ENCODE measurements at regions not wholly inside any gene's neighbourhood (a gene's known extent, or its start where the extent isn't known, plus 50 kb on each side); places are given as distances from the start of the nearest gene placed in this dataset.

DNA sequence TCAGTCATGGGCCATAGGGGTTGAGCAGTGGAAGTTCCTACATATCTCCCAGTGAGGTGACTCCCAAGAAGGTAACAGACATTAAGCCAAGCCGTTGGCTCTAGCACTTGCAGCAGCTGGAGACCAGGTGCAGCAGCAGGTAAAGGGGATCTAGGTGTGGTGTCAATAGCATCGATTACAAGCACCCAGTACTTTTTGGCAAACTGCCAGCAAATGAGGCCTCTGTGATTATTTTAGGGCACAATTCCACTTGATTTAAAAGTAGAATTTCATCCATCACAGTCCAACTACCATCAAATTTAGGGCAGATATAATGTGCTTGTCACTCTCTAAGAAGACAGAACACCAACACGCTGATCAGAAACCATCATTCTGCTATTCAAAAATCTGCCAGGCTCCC lies 224.1 kb upstream of the EGLN3 start:
- ATAC-seq (ENCODE audit: low read depth) (no peak), DNase-seq (no peak)
- Histone ChIP-seq H3K9ac (ENCODE audit: low read length) (no peak overlapping the region), H2AFZ (ENCODE audit: insufficient read depth, low read depth, low read length, poor library complexity, severe bottlenecking) (no peak overlapping the region), H3K4me2 (replicated peaks; ENCODE audit: low read depth, low read length, poor library complexity, severe bottlenecking) (no peak overlapping the region), H3K4me3 (ENCODE audit: control extremely low read depth in 1 of 5, extremely low read depth in 1 of 5, insufficient read depth in 1 of 5, low read depth in 2 of 5, low read length in 4 of 5) (no peak overlapping the region), H3K36me3 (replicated peaks in 1 of 2; ENCODE audit: control extremely low read depth in 1 of 2, control insufficient read depth in 1 of 2, extremely low read depth in 1 of 2, insufficient read depth in 2 of 2, low read length in 1 of 2) (no peaks in the 10 kb centered on the region), H3K27ac (ENCODE audit: low read length in 2 of 2) (no peak overlapping the region), H3K79me2 (ENCODE audit: control insufficient read depth, insufficient read depth, low read length) (no peaks in the 10 kb centered on the region), H3K9me3 (ENCODE audit: control extremely low read depth in 1 of 3, control insufficient read depth in 2 of 3, insufficient read depth in 1 of 3, low read length in 2 of 3) (no peaks in the 10 kb centered on the region), H3K4me1 (ENCODE audit: control insufficient read depth in 2 of 2, insufficient read depth in 2 of 2, low read length in 2 of 2) (peaks cover 7% of the 10 kb centered on the region in 2 donors), H4K20me1 (ENCODE audit: control insufficient read depth, insufficient read depth, low read length, poor library complexity, severe bottlenecking) (no peaks in the 10 kb centered on the region), H3K27me3 (replicated peaks in 1 of 4; ENCODE audit: control extremely low read depth in 1 of 4, control insufficient read depth in 3 of 4, insufficient read depth in 4 of 4, low read length in 3 of 4) (no peaks in the 10 kb centered on the region)
- Mint-ChIP-seq H3K27ac (no peak overlapping the region), H3K27me3 (peaks cover 6% of the 10 kb centered on the region), H3K9me3 (ENCODE audit: insufficient read depth) (no peaks in the 10 kb centered on the region), H3K4me3 (no peak overlapping the region), H3K4me1 (peaks cover 10% of the 10 kb centered on the region)
- ChIA-PET CTCF (no interaction called here), POLR2A (no interaction called here)
- intact Hi-C loops (cut with micrococcal nuclease) = no loop called here
- 81% methylated on average over 2 of the region's 3 CpGs for WGBS (ENCODE audit: insufficient coverage)
- TF ChIP-seq, protein P1, sequence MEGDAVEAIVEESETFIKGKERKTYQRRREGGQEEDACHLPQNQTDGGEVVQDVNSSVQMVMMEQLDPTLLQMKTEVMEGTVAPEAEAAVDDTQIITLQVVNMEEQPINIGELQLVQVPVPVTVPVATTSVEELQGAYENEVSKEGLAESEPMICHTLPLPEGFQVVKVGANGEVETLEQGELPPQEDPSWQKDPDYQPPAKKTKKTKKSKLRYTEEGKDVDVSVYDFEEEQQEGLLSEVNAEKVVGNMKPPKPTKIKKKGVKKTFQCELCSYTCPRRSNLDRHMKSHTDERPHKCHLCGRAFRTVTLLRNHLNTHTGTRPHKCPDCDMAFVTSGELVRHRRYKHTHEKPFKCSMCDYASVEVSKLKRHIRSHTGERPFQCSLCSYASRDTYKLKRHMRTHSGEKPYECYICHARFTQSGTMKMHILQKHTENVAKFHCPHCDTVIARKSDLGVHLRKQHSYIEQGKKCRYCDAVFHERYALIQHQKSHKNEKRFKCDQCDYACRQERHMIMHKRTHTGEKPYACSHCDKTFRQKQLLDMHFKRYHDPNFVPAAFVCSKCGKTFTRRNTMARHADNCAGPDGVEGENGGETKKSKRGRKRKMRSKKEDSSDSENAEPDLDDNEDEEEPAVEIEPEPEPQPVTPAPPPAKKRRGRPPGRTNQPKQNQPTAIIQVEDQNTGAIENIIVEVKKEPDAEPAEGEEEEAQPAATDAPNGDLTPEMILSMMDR (IDR thresholded peaks at IDR 0.05) = no peak
- TF ChIP-seq EZH2 (IDR thresholded peaks at IDR 0.05; ENCODE audit: borderline replicate concordance, insufficient read depth, low read depth, low read length, poor library complexity, severe bottlenecking) = no peak

DNA sequence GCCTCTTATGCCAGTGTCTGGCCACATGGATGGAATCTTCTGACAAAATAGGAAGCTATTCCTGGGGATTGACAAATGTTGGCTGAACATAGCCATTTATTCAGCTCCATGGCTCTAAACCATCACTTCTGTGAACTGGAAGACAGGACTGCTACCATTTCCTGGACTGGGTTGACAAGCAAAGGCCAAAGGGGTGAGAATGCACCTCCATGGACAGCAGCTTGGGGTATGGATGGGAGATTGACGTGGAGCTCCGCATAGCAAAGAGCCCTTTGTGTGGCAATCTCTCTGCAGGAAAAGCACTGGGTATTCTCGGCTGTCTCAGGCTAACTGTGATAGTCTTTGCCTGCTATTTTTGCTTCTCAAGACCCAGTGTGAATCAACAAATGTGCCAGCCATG lies 223.0 kb upstream of the EGLN3 start:
- Mint-ChIP-seq H3K9me3 (ENCODE audit: insufficient read depth) (no peaks in the 10 kb centered on the region), H3K27me3 (peaks cover 6% of the 10 kb centered on the region), H3K27ac (no peak overlapping the region), H3K4me3 (no peak overlapping the region), H3K4me1 (peaks cover 10% of the 10 kb centered on the region)
- Histone ChIP-seq H3K4me2 (replicated peaks; ENCODE audit: low read depth, low read length, poor library complexity, severe bottlenecking) (no peak overlapping the region), H2AFZ (ENCODE audit: insufficient read depth, low read depth, low read length, poor library complexity, severe bottlenecking) (no peak overlapping the region), H3K79me2 (ENCODE audit: control insufficient read depth, insufficient read depth, low read length) (no peaks in the 10 kb centered on the region), H3K27me3 (replicated peaks in 1 of 4; ENCODE audit: control extremely low read depth in 1 of 4, control insufficient read depth in 3 of 4, insufficient read depth in 4 of 4, low read length in 3 of 4) (no peaks in the 10 kb centered on the region), H3K27ac (ENCODE audit: low read length in 2 of 2) (no peak overlapping the region), H3K9ac (ENCODE audit: low read length) (no peak overlapping the region), H3K4me1 (ENCODE audit: control insufficient read depth in 2 of 2, insufficient read depth in 2 of 2, low read length in 2 of 2) (peaks cover 7% of the 10 kb centered on the region in 2 donors), H3K9me3 (ENCODE audit: control extremely low read depth in 1 of 3, control insufficient read depth in 2 of 3, insufficient read depth in 1 of 3, low read length in 2 of 3) (no peaks in the 10 kb centered on the region), H3K36me3 (replicated peaks in 1 of 2; ENCODE audit: control extremely low read depth in 1 of 2, control insufficient read depth in 1 of 2, extremely low read depth in 1 of 2, insufficient read depth in 2 of 2, low read length in 1 of 2) (no peaks in the 10 kb centered on the region), H4K20me1 (ENCODE audit: control insufficient read depth, insufficient read depth, low read length, poor library complexity, severe bottlenecking) (no peaks in the 10 kb centered on the region), H3K4me3 (ENCODE audit: control extremely low read depth in 1 of 5, extremely low read depth in 1 of 5, insufficient read depth in 1 of 5, low read depth in 2 of 5, low read length in 4 of 5) (no peak overlapping the region)
- no peak for TF ChIP-seq EZH2 (IDR thresholded peaks at IDR 0.05; ENCODE audit: borderline replicate concordance, insufficient read depth, low read depth, low read length, poor library complexity, severe bottlenecking)
- TF ChIP-seq, protein P1 (IDR thresholded peaks at IDR 0.05) = no peak
- 90% methylated on average over 3 of the region's 3 CpGs for WGBS (ENCODE audit: insufficient coverage)
- ATAC-seq (ENCODE audit: low read depth) (no peak), DNase-seq (no peak)
- ChIA-PET CTCF (no interaction called here), POLR2A (no interaction called here)
- intact Hi-C loops (cut with micrococcal nuclease) = no loop called here
